ENCODE measurements at regions not wholly inside any gene's neighbourhood (a gene's known extent, or its start where the extent isn't known, plus 50 kb on each side); places are given as distances from the start of the nearest gene placed in this dataset.

- Histone ChIP-seq H3K4me3 (no peak overlapping the region), H3K36me3 (no peaks in the 10 kb centered on the region), H3K9me3 (no peaks in the 10 kb centered on the region), H3K27ac (no peak overlapping the region), H3K4me1 (ENCODE audit: insufficient read depth) (no peaks in the 10 kb centered on the region), H3K27me3 (no peaks in the 10 kb centered on the region)
- WGBS, 3 donors, result 39 to 50% (median 47%) methylated on average over 4 of the region's 4 CpGs
- TF ChIP-seq POLR2A (IDR thresholded peaks at IDR 0.05) (no peak), EP300 (IDR thresholded peaks at IDR 0.05) (no peak), CTCF (IDR thresholded peaks at IDR 0.05) (no peak)
- no peak for DNase-seq
- intact Hi-C loops (cut with DNase I), result no loop called here
Observed at GRCh38 chr17:70013911-70014310, 61.1 kb upstream of the KCNJ16 start.

GRCh38 chr17:70017112-70017511, 57.9 kb upstream of the KCNJ16 start:
- 96 to 100% (median 98%) methylated on average over 1 of the region's 1 CpG for WGBS, 3 donors
- TF ChIP-seq CTCF (IDR thresholded peaks at IDR 0.05) (no peak), EP300 (IDR thresholded peaks at IDR 0.05) (no peak), POLR2A (IDR thresholded peaks at IDR 0.05) (no peak)

GRCh38 chr17:70017941-70018340, 57.1 kb upstream of the KCNJ16 start:
- peaks cover 4% of the 10 kb centered on the region for H3K4me1 ChIP-seq (ENCODE audit: insufficient read depth)
- no peak overlapping the region for H3K27ac ChIP-seq
- H3K27me3 ChIP-seq, result no peaks in the 10 kb centered on the region
- H3K36me3 ChIP-seq, result no peaks in the 10 kb centered on the region
- no peak for DNase-seq
- no peaks in the 10 kb centered on the region for H3K9me3 ChIP-seq
- no peak for TF ChIP-seq CTCF (IDR thresholded peaks at IDR 0.05)
- no peak for TF ChIP-seq POLR2A (IDR thresholded peaks at IDR 0.05)
- TF ChIP-seq EP300 (IDR thresholded peaks at IDR 0.05), result no peak
- no peak overlapping the region for H3K4me3 ChIP-seq
- intact Hi-C loops (cut with DNase I), result no loop called here

More at GRCh38 chr17:70017112-70017511, 57.9 kb upstream of the KCNJ16 start:
- Histone ChIP-seq H3K27ac (no peak overlapping the region), H3K9me3 (no peaks in the 10 kb centered on the region), H3K36me3 (no peaks in the 10 kb centered on the region), H3K4me3 (no peak overlapping the region), H3K27me3 (no peaks in the 10 kb centered on the region), H3K4me1 (ENCODE audit: insufficient read depth) (peaks cover 2% of the 10 kb centered on the region)
- intact Hi-C loops (cut with DNase I), result no loop called here
- no peak for DNase-seq

- Histone ChIP-seq H3K27me3 (no peaks in the 10 kb centered on the region), H3K4me3 (no peak overlapping the region), H3K9me3 (no peaks in the 10 kb centered on the region), H3K27ac (no peak overlapping the region), H3K4me1 (ENCODE audit: insufficient read depth) (peaks cover 4% of the 10 kb centered on the region), H3K36me3 (no peaks in the 10 kb centered on the region)
- no peak for TF ChIP-seq EP300 (IDR thresholded peaks at IDR 0.05)
- no peak for TF ChIP-seq CTCF (IDR thresholded peaks at IDR 0.05)
- no peak for TF ChIP-seq POLR2A (IDR thresholded peaks at IDR 0.05)
- WGBS, 3 donors, result 33 to 53% (median 41%) methylated on average over 5 of the region's 5 CpGs
- no peak for DNase-seq
- intact Hi-C loops (cut with DNase I), result no loop called here
Observed at GRCh38 chr17:70021726-70022125, 53.3 kb upstream of the KCNJ16 start.

GRCh38 chr17:70022175-70022574, 52.9 kb upstream of the KCNJ16 start:
- no peak for DNase-seq
- no peaks in the 10 kb centered on the region for H3K27me3 ChIP-seq
- no peaks in the 10 kb centered on the region for H3K9me3 ChIP-seq
- peaks cover 4% of the 10 kb centered on the region for H3K4me1 ChIP-seq (ENCODE audit: insufficient read depth)
- H3K27ac ChIP-seq, result no peak overlapping the region
- 49 to 57% (median 52%) methylated on average over 3 of the region's 3 CpGs for WGBS, 3 donors
- intact Hi-C loops (cut with DNase I), result no loop called here
- H3K36me3 ChIP-seq, result no peaks in the 10 kb centered on the region
- TF ChIP-seq CTCF (IDR thresholded peaks at IDR 0.05) (no peak), EP300 (IDR thresholded peaks at IDR 0.05) (no peak), POLR2A (IDR thresholded peaks at IDR 0.05) (no peak)
- H3K4me3 ChIP-seq, result no peak overlapping the region

All from ovary (tissue), 7 donors.